ENCODE measurements at regions not wholly inside any gene's neighbourhood (a gene's known extent, or its start where the extent isn't known, plus 50 kb on each side); places are given as distances from the start of the nearest gene placed in this dataset.

DNA sequence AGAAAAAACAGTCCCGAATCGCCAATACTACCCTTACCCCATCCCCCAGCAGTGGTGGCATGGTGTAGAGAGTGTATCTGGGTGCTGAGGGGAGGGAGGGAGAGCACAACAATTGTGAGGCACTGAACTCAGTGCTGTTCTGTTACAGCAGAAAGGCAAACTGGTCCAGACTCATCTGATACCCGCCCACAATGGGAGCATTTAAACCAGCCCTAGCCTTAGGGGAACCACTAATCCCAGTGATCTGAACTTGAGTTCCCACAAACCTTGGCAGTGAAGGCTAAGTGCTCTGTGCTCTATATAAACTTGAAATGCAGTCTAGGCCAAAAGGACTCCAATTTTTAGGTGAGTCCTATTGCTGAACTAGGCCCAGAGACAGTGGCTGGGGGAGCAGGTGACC lies 666.4 kb upstream of the PTCHD4 start:
- Histone ChIP-seq H3K4me2 (ENCODE audit: low read depth, low read length, poor library complexity, severe bottlenecking) (no peak overlapping the region), H3K27ac (ENCODE audit: low read depth, low read length) (no peak overlapping the region)

DNA sequence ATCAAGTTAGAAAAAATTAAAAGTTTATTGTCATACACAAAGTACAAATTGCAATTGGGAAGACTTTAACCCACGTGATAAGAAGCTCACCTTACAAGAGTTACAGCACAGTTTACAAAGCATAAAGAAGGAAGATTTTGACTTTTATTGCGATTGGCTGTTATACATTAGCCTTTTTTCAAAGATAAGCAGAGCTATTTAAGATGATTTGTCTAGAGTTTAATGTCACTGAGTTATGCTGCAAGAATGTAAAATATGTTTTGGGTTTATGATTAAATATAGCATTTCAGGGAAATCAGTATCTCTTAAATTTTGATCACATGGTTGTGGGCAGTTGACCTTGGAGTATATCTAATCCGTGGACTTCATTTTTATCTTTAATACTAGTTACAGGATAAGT lies 664.2 kb upstream of the PTCHD4 start:
- H3K4me3 ChIP-seq (ENCODE audit: insufficient read depth, low read length, poor library complexity, severe bottlenecking): no peak overlapping the region
- H3K9me3 ChIP-seq (ENCODE audit: insufficient read depth, low read length): no peaks in the 10 kb centered on the region
- no peaks in the 10 kb centered on the region for H3F3A ChIP-seq (ENCODE audit: insufficient read depth)
- H3K27ac ChIP-seq (ENCODE audit: low read depth, low read length): no peak overlapping the region
- H3K36me3 ChIP-seq (ENCODE audit: low read length): no peaks in the 10 kb centered on the region
- H3K27me3 ChIP-seq (ENCODE audit: low read length): no peaks in the 10 kb centered on the region
- no peaks in the 10 kb centered on the region for H3K9me2 ChIP-seq (replicated peaks; ENCODE audit: insufficient read depth, low read length)
- no peaks in the 10 kb centered on the region for H4K20me1 ChIP-seq (ENCODE audit: low read depth, low read length)
- no peaks in the 10 kb centered on the region for H3K79me2 ChIP-seq (ENCODE audit: insufficient read depth, low read length)
- TF ChIP-seq, protein P1, sequence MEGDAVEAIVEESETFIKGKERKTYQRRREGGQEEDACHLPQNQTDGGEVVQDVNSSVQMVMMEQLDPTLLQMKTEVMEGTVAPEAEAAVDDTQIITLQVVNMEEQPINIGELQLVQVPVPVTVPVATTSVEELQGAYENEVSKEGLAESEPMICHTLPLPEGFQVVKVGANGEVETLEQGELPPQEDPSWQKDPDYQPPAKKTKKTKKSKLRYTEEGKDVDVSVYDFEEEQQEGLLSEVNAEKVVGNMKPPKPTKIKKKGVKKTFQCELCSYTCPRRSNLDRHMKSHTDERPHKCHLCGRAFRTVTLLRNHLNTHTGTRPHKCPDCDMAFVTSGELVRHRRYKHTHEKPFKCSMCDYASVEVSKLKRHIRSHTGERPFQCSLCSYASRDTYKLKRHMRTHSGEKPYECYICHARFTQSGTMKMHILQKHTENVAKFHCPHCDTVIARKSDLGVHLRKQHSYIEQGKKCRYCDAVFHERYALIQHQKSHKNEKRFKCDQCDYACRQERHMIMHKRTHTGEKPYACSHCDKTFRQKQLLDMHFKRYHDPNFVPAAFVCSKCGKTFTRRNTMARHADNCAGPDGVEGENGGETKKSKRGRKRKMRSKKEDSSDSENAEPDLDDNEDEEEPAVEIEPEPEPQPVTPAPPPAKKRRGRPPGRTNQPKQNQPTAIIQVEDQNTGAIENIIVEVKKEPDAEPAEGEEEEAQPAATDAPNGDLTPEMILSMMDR (IDR thresholded peaks at IDR 0.05; ENCODE audit: insufficient read depth, low read length, poor library complexity, severe bottlenecking): no peak
- no peak for TF ChIP-seq EZH2phosphoT487 (conservative IDR thresholded peaks at IDR 0.05; ENCODE audit: low read length)
- no peak overlapping the region for H2AFZ ChIP-seq (ENCODE audit: low read depth, low read length, severe bottlenecking)
- no peak overlapping the region for H3K9ac ChIP-seq (ENCODE audit: low read length)
- H3K4me2 ChIP-seq (ENCODE audit: low read depth, low read length, poor library complexity, severe bottlenecking): no peak overlapping the region

More for the DNA sequence above, 666.4 kb upstream of the PTCHD4 start:
- Histone ChIP-seq H3K9me3 (ENCODE audit: insufficient read depth, low read length) (no peaks in the 10 kb centered on the region), H3K27me3 (ENCODE audit: low read length) (no peaks in the 10 kb centered on the region), H3F3A (ENCODE audit: insufficient read depth) (no peaks in the 10 kb centered on the region), H2AFZ (ENCODE audit: low read depth, low read length, severe bottlenecking) (no peak overlapping the region), H4K20me1 (ENCODE audit: low read depth, low read length) (no peaks in the 10 kb centered on the region), H3K4me3 (ENCODE audit: insufficient read depth, low read length, poor library complexity, severe bottlenecking) (no peak overlapping the region), H3K9me2 (replicated peaks; ENCODE audit: insufficient read depth, low read length) (no peaks in the 10 kb centered on the region), H3K79me2 (ENCODE audit: insufficient read depth, low read length) (no peaks in the 10 kb centered on the region), H3K9ac (ENCODE audit: low read length) (no peak overlapping the region), H3K36me3 (ENCODE audit: low read length) (no peaks in the 10 kb centered on the region)
- no peak for TF ChIP-seq EZH2phosphoT487 (conservative IDR thresholded peaks at IDR 0.05; ENCODE audit: low read length)

DNA sequence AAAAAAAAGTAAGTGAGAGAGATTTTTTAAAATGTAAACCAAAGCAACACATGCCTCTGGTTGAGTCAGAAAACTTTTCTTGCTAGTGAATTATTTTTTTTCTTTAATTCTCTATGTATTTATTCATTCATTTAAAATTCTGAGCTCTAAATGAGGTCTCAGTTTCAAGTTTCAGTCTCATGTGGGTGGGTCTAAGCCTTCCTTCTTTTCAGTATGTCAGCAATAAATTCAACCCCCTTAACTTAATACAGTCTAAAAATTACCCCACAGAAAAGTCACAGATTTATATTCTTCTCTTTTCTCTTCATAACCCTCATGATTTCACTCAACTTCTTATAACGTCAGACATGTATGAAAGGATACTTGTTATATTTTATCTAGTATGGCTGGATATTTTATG lies 663.3 kb upstream of the PTCHD4 start:
- no peaks in the 10 kb centered on the region for H3K9me3 ChIP-seq (ENCODE audit: insufficient read depth, low read length)
- no peak overlapping the region for H3K9ac ChIP-seq (ENCODE audit: low read length)
- no peaks in the 10 kb centered on the region for H3K9me2 ChIP-seq (replicated peaks; ENCODE audit: insufficient read depth, low read length)
- no peaks in the 10 kb centered on the region for H3F3A ChIP-seq (ENCODE audit: insufficient read depth)
- no peak for TF ChIP-seq EZH2phosphoT487 (conservative IDR thresholded peaks at IDR 0.05; ENCODE audit: low read length)
- TF ChIP-seq, protein P1 (IDR thresholded peaks at IDR 0.05; ENCODE audit: insufficient read depth, low read length, poor library complexity, severe bottlenecking): no peak
- no peak overlapping the region for H2AFZ ChIP-seq (ENCODE audit: low read depth, low read length, severe bottlenecking)
- no peaks in the 10 kb centered on the region for H4K20me1 ChIP-seq (ENCODE audit: low read depth, low read length)
- no peak overlapping the region for H3K27ac ChIP-seq (ENCODE audit: low read depth, low read length)
- H3K79me2 ChIP-seq (ENCODE audit: insufficient read depth, low read length): no peaks in the 10 kb centered on the region
- no peak overlapping the region for H3K4me2 ChIP-seq (ENCODE audit: low read depth, low read length, poor library complexity, severe bottlenecking)
- no peaks in the 10 kb centered on the region for H3K27me3 ChIP-seq (ENCODE audit: low read length)
- H3K4me3 ChIP-seq (ENCODE audit: insufficient read depth, low read length, poor library complexity, severe bottlenecking): no peak overlapping the region
- H3K36me3 ChIP-seq (ENCODE audit: low read length): no peaks in the 10 kb centered on the region

DNA sequence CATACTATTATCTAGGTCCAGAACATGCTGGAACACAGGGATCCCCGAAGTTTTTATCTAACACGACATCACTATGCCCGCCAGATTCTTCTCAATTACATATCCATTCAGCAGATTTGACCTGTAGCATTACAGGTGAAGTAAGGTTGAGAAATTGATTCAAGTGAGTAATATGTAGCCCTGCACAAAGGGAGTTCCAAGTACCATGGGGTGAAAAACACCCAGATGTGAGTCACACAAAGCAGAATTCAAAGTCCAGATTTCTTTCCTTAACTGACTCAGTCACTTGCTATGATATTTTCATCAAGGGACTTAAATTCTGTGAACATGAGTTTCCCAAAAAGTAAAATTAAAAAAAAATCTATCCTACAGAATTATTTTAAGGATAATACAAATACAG lies 655.4 kb upstream of the PTCHD4 start:
- H3K27me3 ChIP-seq (ENCODE audit: low read length): no peaks in the 10 kb centered on the region
- H2AFZ ChIP-seq (ENCODE audit: low read depth, low read length, severe bottlenecking): no peak overlapping the region
- H4K20me1 ChIP-seq (ENCODE audit: low read depth, low read length): no peaks in the 10 kb centered on the region
- no peaks in the 10 kb centered on the region for H3K79me2 ChIP-seq (ENCODE audit: insufficient read depth, low read length)
- H3K9me3 ChIP-seq (ENCODE audit: insufficient read depth, low read length): no peaks in the 10 kb centered on the region
- no peak overlapping the region for H3K27ac ChIP-seq (ENCODE audit: low read depth, low read length)
- no peak for TF ChIP-seq EZH2phosphoT487 (conservative IDR thresholded peaks at IDR 0.05; ENCODE audit: low read length)
- TF ChIP-seq, protein P1 (IDR thresholded peaks at IDR 0.05; ENCODE audit: insufficient read depth, low read length, poor library complexity, severe bottlenecking): no peak
- H3K4me2 ChIP-seq (ENCODE audit: low read depth, low read length, poor library complexity, severe bottlenecking): no peak overlapping the region
- no peaks in the 10 kb centered on the region for H3K36me3 ChIP-seq (ENCODE audit: low read length)
- H3K4me3 ChIP-seq (ENCODE audit: insufficient read depth, low read length, poor library complexity, severe bottlenecking): no peak overlapping the region
- no peak overlapping the region for H3K9ac ChIP-seq (ENCODE audit: low read length)
- no peaks in the 10 kb centered on the region for H3K9me2 ChIP-seq (replicated peaks; ENCODE audit: insufficient read depth, low read length)
- H3F3A ChIP-seq (ENCODE audit: insufficient read depth): no peaks in the 10 kb centered on the region
